H1 (cell line): ENCODE measurements at regions not wholly inside any gene's neighbourhood (a gene's known extent, or its start where the extent isn't known, plus 50 kb on each side); places are given as distances from the start of the nearest gene placed in this dataset.

Experiments
- CTCF ChIA-PET: fragments of 300-600 bp; sonication (Branson Sonifier 250); formaldehyde crosslinking; loops from one replicate; lab custom pipeline; 2021; ENCODE audit not compliant: partially characterized antibody; lab: Charles Lee
- POLR2A ChIA-PET: fragments of 300-600 bp; sonication (Branson Sonifier 250); formaldehyde crosslinking; loops from one replicate; lab custom pipeline; 2021; ENCODE audit warnings: inconsistent platforms; ENCODE audit not compliant: partially characterized antibody; lab: Charles Lee
- DNase-seq, 2 experiments: peaks; one replicate each; pipeline versions ENCODE4 v3.0.0 to v3.0.0-alpha.2; 2010 to 2022; ENCODE audit warnings: low spot score in 2 of 2, low read depth in 1 of 2, mixed read lengths in 1 of 2
- FAIRE-seq: peaks from 2 replicates; lab custom pipeline; 2011; peaks lifted over from hg19 to GRCh38; lab: Jason Lieb, UNC
- H2AFZ ChIP-seq: 2 replicates; pipeline ENCODE4 v1.8.1; 2012; ENCODE audit warnings: low read length, inconsistent platforms
- H2AK5ac ChIP-seq: 2 replicates; pipeline ENCODE4 v1.6.1; 2013; ENCODE audit warnings: low read depth, low read length
- H2BK120ac ChIP-seq: replicated peaks from 2 replicates; pipeline ENCODE3; 2013; ENCODE audit warnings: low read depth, low read length, inconsistent platforms
- H2BK12ac ChIP-seq: 2 replicates; pipeline ENCODE4 v1.6.1; 2013; ENCODE audit warnings: low read depth, low read length
- H2BK15ac ChIP-seq: 2 replicates; pipeline ENCODE4 v1.6.1; 2013; ENCODE audit warnings: low read length
- H2BK20ac ChIP-seq: 2 replicates; pipeline ENCODE4 v1.6.1; 2013; ENCODE audit warnings: low read length
- H2BK5ac ChIP-seq: 2 replicates; pipeline ENCODE4 v1.6.1; 2013; ENCODE audit warnings: low read depth, low read length
- H3K14ac ChIP-seq: 2 replicates; pipeline ENCODE4 v1.6.1; 2013; ENCODE audit warnings: inconsistent platforms; ENCODE audit not compliant: insufficient read length
- H3K18ac ChIP-seq: 2 replicates; pipeline ENCODE4 v1.6.1; 2013; ENCODE audit warnings: low read length; ENCODE audit errors: extremely low read depth
- H3K23ac ChIP-seq: 2 replicates; pipeline ENCODE4 v1.6.1; 2013; ENCODE audit warnings: inconsistent platforms; ENCODE audit not compliant: insufficient read length
- H3K23me2 ChIP-seq: 2 replicates; pipeline ENCODE4 v1.6.1; 2013; ENCODE audit warnings: low read depth, low read length
- H3K27ac ChIP-seq: 2 replicates; pipeline ENCODE4 v1.6.1; 2011; ENCODE audit warnings: low read depth, low read length, inconsistent platforms
- H3K27me3 ChIP-seq, 4 experiments: replicated peaks in 1 of 4; 1 replicate in 1 of 4; 2 replicates in 3 of 4; pipeline versions ENCODE4 v1.6.1 to v1.8.1; 2011 to 2013; ENCODE audit warnings: low read length in 3 of 4, mild to moderate bottlenecking in 3 of 4, inconsistent platforms in 2 of 4, mixed read lengths in 2 of 4, moderate library complexity in 1 of 4; ENCODE audit not compliant: control insufficient read depth in 3 of 4, insufficient read depth in 3 of 4; ENCODE audit errors: extremely low read depth in 1 of 4
- H3K36me3 ChIP-seq, 4 experiments: 2 replicates each; pipeline versions ENCODE4 v1.6.1 to v1.8.1; 2011 to 2013; ENCODE audit warnings: mild to moderate bottlenecking in 4 of 4, low read length in 3 of 4, moderate library complexity in 2 of 4, control low read depth in 1 of 4, inconsistent platforms in 1 of 4; ENCODE audit not compliant: insufficient read depth in 4 of 4, control insufficient read depth in 2 of 4
- H3K4ac ChIP-seq: replicated peaks from 2 replicates; pipeline ENCODE3; 2013; ENCODE audit warnings: low read length, low read depth, mixed read lengths, inconsistent platforms; ENCODE audit not compliant: insufficient read length
- H3K4me1 ChIP-seq, 4 experiments: replicated peaks in 1 of 4; 1 replicate in 1 of 4; 2 replicates in 3 of 4; pipeline versions ENCODE4 v1.6.1 to v1.8.1; 2011 to 2013; ENCODE audit warnings: low read length in 3 of 4, inconsistent platforms in 2 of 4, mixed read lengths in 1 of 4; ENCODE audit not compliant: insufficient read depth in 4 of 4, control insufficient read depth in 3 of 4
- H3K4me2 ChIP-seq, 2 experiments: 2 replicates each; pipeline versions ENCODE4 v1.6.1 to v1.8.1; 2011 to 2013; ENCODE audit warnings: low read depth in 2 of 2, low read length in 2 of 2, control low read depth in 1 of 2, inconsistent platforms in 1 of 2, mild to moderate bottlenecking in 1 of 2; ENCODE audit not compliant: insufficient read depth in 1 of 2
- H3K4me3 ChIP-seq, 4 experiments: fragments of 200-600, 300-600 bp in 1 of 4; sonication (generic), shearing (Covaris generic), sonication (Bioruptor Twin) in 1 of 4; 2 replicates each; pipeline versions ENCODE4 v1.5.1 to v1.8.1; 2011 to 2016; ENCODE audit warnings: low read length in 4 of 4, low read depth in 3 of 4, control low read depth in 2 of 4, inconsistent platforms in 2 of 4, mild to moderate bottlenecking in 2 of 4, mixed read lengths in 1 of 4, moderate library complexity in 1 of 4; ENCODE audit not compliant: insufficient read depth in 2 of 4; ENCODE audit errors: extremely low read depth in 1 of 4
- H3K56ac ChIP-seq: replicated peaks from 2 replicates; pipeline ENCODE3; 2013; ENCODE audit warnings: low read depth, mild to moderate bottlenecking, mixed read lengths, low read length, inconsistent platforms; ENCODE audit not compliant: insufficient read length
- H3K79me1 ChIP-seq: 2 replicates; pipeline ENCODE4 v1.6.1; 2013; ENCODE audit warnings: low read depth, low read length, control low read depth
- H3K79me2 ChIP-seq, 2 experiments: 2 replicates each; pipeline versions ENCODE4 v1.6.1 to v1.8.1; 2012 to 2013; ENCODE audit warnings: low read length in 2 of 2, mild to moderate bottlenecking in 2 of 2, inconsistent platforms in 1 of 2; ENCODE audit not compliant: insufficient read depth in 2 of 2, control insufficient read depth in 1 of 2
- H3K9ac ChIP-seq, 4 experiments: replicated peaks in 1 of 4; 1 replicate in 1 of 4; 2 replicates in 3 of 4; pipeline versions ENCODE4 v1.6.1 to v1.8.1; 2011 to 2013; ENCODE audit warnings: low read depth in 3 of 4, low read length in 3 of 4, control low read depth in 2 of 4, mild to moderate bottlenecking in 2 of 4, moderate library complexity in 2 of 4, inconsistent platforms in 1 of 4; ENCODE audit errors: extremely low read depth in 1 of 4
- H3K9me3 ChIP-seq, 2 experiments: 2 replicates each; pipeline versions ENCODE4 v1.6.1 to v1.8.1; 2012 to 2013; ENCODE audit warnings: mild to moderate bottlenecking in 2 of 2, moderate library complexity in 2 of 2, control low read depth in 1 of 2, inconsistent platforms in 1 of 2, low read depth in 1 of 2, low read length in 1 of 2, mixed read lengths in 1 of 2; ENCODE audit not compliant: insufficient read depth in 2 of 2
- H4K20me1 ChIP-seq, 2 experiments: replicated peaks in 1 of 2; 2 replicates each; pipeline versions ENCODE3 to v1.8.1; 2011 to 2013; ENCODE audit warnings: inconsistent platforms in 2 of 2, low read length in 2 of 2, mild to moderate bottlenecking in 1 of 2; ENCODE audit not compliant: insufficient read depth in 2 of 2, control insufficient read depth in 1 of 2
- H4K5ac ChIP-seq: 2 replicates; pipeline ENCODE4 v1.6.1; 2013; ENCODE audit warnings: low read length, low read depth, mixed read lengths, inconsistent platforms; ENCODE audit not compliant: insufficient read length
- H4K8ac ChIP-seq: 2 replicates; pipeline ENCODE4 v1.8.0; 2013; ENCODE audit warnings: mild to moderate bottlenecking, moderate library complexity, low read length, inconsistent platforms; ENCODE audit not compliant: insufficient read depth; ENCODE audit errors: extremely low read depth
- H4K91ac ChIP-seq: replicated peaks from 2 replicates; pipeline ENCODE3; 2013; ENCODE audit warnings: low read length, mixed read lengths, inconsistent platforms; ENCODE audit not compliant: insufficient read length
- ASH2L ChIP-seq: fragments of 200-600, 300-600 bp; sonication (generic); IDR thresholded peaks from one replicate; pipeline ENCODE4 v1.7.1; 2017; ENCODE audit warnings: low read length
- CHD2 ChIP-seq: IDR thresholded peaks from 2 replicates; pipeline ENCODE4 v1.6.1; 2012; ENCODE audit warnings: low read length, improper control_type of control experiment
- KDM4A ChIP-seq: IDR thresholded peaks from one replicate; pipeline ENCODE4 v1.7.1; 2012; ENCODE audit warnings: low read depth, mild to moderate bottlenecking, moderate library complexity, low read length, inconsistent platforms; ENCODE audit not compliant: severe bottlenecking
- NRF1 ChIP-seq: IDR thresholded peaks from 2 replicates; pipeline ENCODE4 v1.6.1; 2011; ENCODE audit warnings: mild to moderate bottlenecking, low read depth, low read length, improper control_type of control experiment
- SIX5 ChIP-seq: IDR thresholded peaks from 2 replicates; pipeline ENCODE4 v1.6.1; 2011; ENCODE audit warnings: mild to moderate bottlenecking, low read depth, low read length
- TAF1 ChIP-seq: IDR thresholded peaks from 2 replicates; pipeline ENCODE4 v1.6.1; 2011; ENCODE audit warnings: mild to moderate bottlenecking, low read depth, low read length
- WGBS, 2 experiments: shearing (Covaris generic) in 1 of 2; methylation state at CpG; one replicate each; pipeline versions ENCODE4 v1.1.6 to v1.1.7; 2013 to 2015; ENCODE audit warnings: low lambda C conversion rate in 2 of 2, mixed read lengths in 2 of 2, inconsistent platforms in 1 of 2, low coverage in 1 of 2, missing lambda C conversion rate in 1 of 2; ENCODE audit not compliant: insufficient replicate concordance in 2 of 2, insufficient coverage in 1 of 2, insufficient read length in 1 of 2; ENCODE audit errors: extremely low coverage in 1 of 2, missing lambda C conversion rate in 1 of 2; 5-methylcytosine and 5-hydroxymethylcytosine counted together

- no peak overlapping the region for H3K23ac ChIP-seq
- CTCF ChIA-PET: interaction anchor here (1.6 kb wide), 1 partner anchor 245 kb away, joined by 5 read pairs; no protein-coding TSS in a partner anchor
- H2BK15ac ChIP-seq: no peak overlapping the region
- H3K4me1 ChIP-seq: no peaks in the 10 kb centered on the region
- no peak overlapping the region for H2BK120ac ChIP-seq
- POLR2A ChIA-PET: no interaction called here
- H3K4ac ChIP-seq: no peak overlapping the region
- no peak overlapping the region for H2BK5ac ChIP-seq
- H3K79me1 ChIP-seq: no peaks in the 10 kb centered on the region
- no peak overlapping the region for H3K4me2 ChIP-seq
- H2AFZ ChIP-seq: no peak overlapping the region
- H3K18ac ChIP-seq: no peak overlapping the region
- H4K5ac ChIP-seq: no peak overlapping the region
- H3K36me3 ChIP-seq: no peaks in the 10 kb centered on the region
- H2BK20ac ChIP-seq: no peak overlapping the region
- TF ChIP-seq SIX5 (no peak), KDM4A (no peak), TAF1 (no peak), ASH2L (no peak), NRF1 (no peak), CHD2 (no peak)
- H3K9me3 ChIP-seq: no peaks in the 10 kb centered on the region
- DNase-seq (no peak), FAIRE-seq (no peak)
- no peak overlapping the region for H2BK12ac ChIP-seq
- no peak overlapping the region for H3K4me3 ChIP-seq
- H4K20me1 ChIP-seq: no peaks in the 10 kb centered on the region
- H2AK5ac ChIP-seq: no peak overlapping the region; the same call in 1 of the 2 replicates
- H3K23me2 ChIP-seq: no peaks in the 10 kb centered on the region
- H3K79me2 ChIP-seq: no peaks in the 10 kb centered on the region
- no peak overlapping the region for H3K27ac ChIP-seq
- H3K56ac ChIP-seq: no peak overlapping the region
- no peaks in the 10 kb centered on the region for H3K27me3 ChIP-seq
- H4K8ac ChIP-seq: no peak overlapping the region
- H4K91ac ChIP-seq: no peak overlapping the region
- no peak overlapping the region for H3K9ac ChIP-seq
- WGBS, 2 experiments: 92% methylated on average over 5 of the region's 5 CpGs; no CpG with 5 or more reads in 1 of the 2 experiments
- no peak overlapping the region for H3K14ac ChIP-seq
These were observed 82.2 kb upstream of the TNP1 start for GRCh38 chr2:216942016-216942415.
